GM12891 (cell line): ENCODE measurements at regions not wholly inside any gene's neighbourhood (a gene's known extent, or its start where the extent isn't known, plus 50 kb on each side); places are given as distances from the start of the nearest gene placed in this dataset.

Source experiments
- DNase-seq: peaks from one replicate; pipeline ENCODE4 v3.0.0; 2011; ENCODE audit warnings: low spot score; ENCODE audit not compliant: insufficient read length
- FAIRE-seq: peaks from 2 replicates; lab custom pipeline; 2011; peaks lifted over from hg19 to GRCh38; lab: Jason Lieb, UNC
- PAX5 ChIP-seq: IDR thresholded peaks from 2 replicates; pipeline ENCODE4 v1.6.1; 2011; ENCODE audit warnings: low read length, moderate library complexity, mild to moderate bottlenecking; ENCODE audit not compliant: insufficient read depth, severe bottlenecking
- POLR2A ChIP-seq: IDR thresholded peaks from 2 replicates; pipeline ENCODE4 v1.6.1; 2011; ENCODE audit warnings: low read depth, low read length, control low read depth
- POLR2AphosphoS5 ChIP-seq: IDR thresholded peaks from 2 replicates; pipeline ENCODE4 v1.6.1; 2011; ENCODE audit warnings: low read depth, low read length, control low read depth
- POU2F2 ChIP-seq: IDR thresholded peaks from 2 replicates; pipeline ENCODE4 v1.6.1; 2011; ENCODE audit warnings: low read depth, mild to moderate bottlenecking, control low read depth, low read length, moderate library complexity
- SPI1 ChIP-seq: IDR thresholded peaks from 2 replicates; pipeline ENCODE4 v1.6.1; 2011; ENCODE audit warnings: low read depth, low read length, control low read depth
- TAF1 ChIP-seq: IDR thresholded peaks from 2 replicates; pipeline ENCODE4 v1.6.1; 2011; ENCODE audit warnings: low read depth, low read length, control low read depth

GRCh38 chr3:150357923-150358607 is 50.0 kb upstream of the TSC22D2 start:
- TF ChIP-seq PAX5 (no peak), SPI1 (no peak), POU2F2 (no peak), POLR2AphosphoS5 (no peak), TAF1 (no peak), POLR2A (no peak)
- FAIRE-seq, result no peak
- DNase-seq, result no peak

- no peak for FAIRE-seq
- TF ChIP-seq SPI1 (no peak), POLR2AphosphoS5 (no peak), POU2F2 (no peak), PAX5 (no peak), POLR2A (no peak), TAF1 (no peak)
- DNase-seq, result no peak
Observed at GRCh38 chr3:150357140-150357539, 51.0 kb upstream of the TSC22D2 start.

GRCh38 chr3:150355574-150355973 is 52.5 kb upstream of the TSC22D2 start:
- DNase-seq (no peak), FAIRE-seq (no peak)

GRCh38 chr3:150352931-150353330 is 55.2 kb upstream of the TSC22D2 start:
- no peak for FAIRE-seq
- no peak for DNase-seq
- TF ChIP-seq POLR2A (no peak), POLR2AphosphoS5 (no peak), POU2F2 (no peak), SPI1 (no peak), PAX5 (no peak), TAF1 (no peak)

More at GRCh38 chr3:150355574-150355973, 52.5 kb upstream of the TSC22D2 start:
- TF ChIP-seq POLR2AphosphoS5 (no peak), POLR2A (no peak), SPI1 (no peak), TAF1 (no peak), PAX5 (no peak), POU2F2 (no peak)

GRCh38 chr3:150351398-150351797 is 56.7 kb upstream of the TSC22D2 start:
- TF ChIP-seq POLR2AphosphoS5 (no peak), TAF1 (no peak), POU2F2 (no peak), PAX5 (no peak), SPI1 (no peak), POLR2A (no peak)
- DNase-seq (no peak), FAIRE-seq (no peak)

GRCh38 chr3:150349314-150350097 is 58.6 kb upstream of the TSC22D2 start:
- DNase-seq (no peak), FAIRE-seq (no peak)
- TF ChIP-seq POLR2A, result no peak
- TF ChIP-seq TAF1, result no peak
- no peak for TF ChIP-seq POU2F2
- TF ChIP-seq PAX5, result no peak
- no peak for TF ChIP-seq POLR2AphosphoS5
- no peak for TF ChIP-seq SPI1

- TF ChIP-seq SPI1 (no peak), POLR2AphosphoS5 (no peak), POU2F2 (no peak), POLR2A (no peak), TAF1 (no peak), PAX5 (no peak)
- FAIRE-seq (no peak), DNase-seq (no peak)
Observed at GRCh38 chr3:150348500-150348899, 59.6 kb upstream of the TSC22D2 start.

- no peak for TF ChIP-seq SPI1
- TF ChIP-seq POU2F2, result no peak
- no peak for TF ChIP-seq POLR2A
- TF ChIP-seq PAX5, result no peak
- no peak for TF ChIP-seq POLR2AphosphoS5
- TF ChIP-seq TAF1, result no peak
- DNase-seq (no peak), FAIRE-seq (no peak)
Observed at GRCh38 chr3:150346981-150347863, 60.9 kb upstream of the TSC22D2 start.

- DNase-seq (no peak), FAIRE-seq (no peak)
- TF ChIP-seq TAF1, result no peak
- TF ChIP-seq POLR2A, result no peak
- no peak for TF ChIP-seq POU2F2
- TF ChIP-seq SPI1, result no peak
- no peak for TF ChIP-seq PAX5
- no peak for TF ChIP-seq POLR2AphosphoS5
Observed at GRCh38 chr3:150346266-150346665, 61.8 kb upstream of the TSC22D2 start.
